ENCODE measurements at regions not wholly inside any gene's neighbourhood (a gene's known extent, or its start where the extent isn't known, plus 50 kb on each side); places are given as distances from the start of the nearest gene placed in this dataset.
A peak's percentile ranks its signal among the peaks of the same experiment; 100 is the strongest.

GRCh38 chr10:88023676-88024075, 160.3 kb downstream of the PTEN start:
- DNase-seq (ENCODE audit: low read depth): no peak

- DNase-seq (ENCODE audit: low read depth): no peak
These were observed 162.6 kb downstream of the PTEN start for GRCh38 chr10:88026031-88026430.

- no peak for DNase-seq (ENCODE audit: low read depth)
These were observed 164.1 kb downstream of the PTEN start for GRCh38 chr10:88027570-88027969.

- DNase-seq (ENCODE audit: low read depth): no peak
These were observed 164.6 kb downstream of the PTEN start for GRCh38 chr10:88028072-88028471.

DNA sequence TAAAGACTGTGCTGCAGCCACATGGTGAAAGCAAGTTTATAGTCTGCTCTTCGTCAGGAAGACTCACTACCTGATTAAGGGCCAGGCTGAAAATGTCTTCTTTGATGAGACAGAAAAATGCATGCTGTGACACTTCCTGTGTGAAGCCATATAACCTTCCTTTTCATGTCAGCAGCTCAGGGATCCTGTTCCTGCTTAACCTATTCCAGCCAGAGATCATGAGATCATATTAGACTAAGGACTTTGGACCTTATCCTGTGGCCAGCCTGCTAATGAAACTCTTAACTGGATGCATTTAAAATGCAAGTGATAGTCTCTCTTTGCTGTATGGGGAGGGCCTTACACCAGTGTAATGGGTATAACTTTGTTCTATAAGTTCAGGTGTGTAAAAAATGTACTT, 165.2 kb downstream of the PTEN start:
- no peak for DNase-seq (ENCODE audit: low read depth)

- DNase-seq (ENCODE audit: low read depth): peak; percentile 29
These were observed 169.1 kb downstream of the PTEN start for GRCh38 chr10:88032566-88032965.

DNA sequence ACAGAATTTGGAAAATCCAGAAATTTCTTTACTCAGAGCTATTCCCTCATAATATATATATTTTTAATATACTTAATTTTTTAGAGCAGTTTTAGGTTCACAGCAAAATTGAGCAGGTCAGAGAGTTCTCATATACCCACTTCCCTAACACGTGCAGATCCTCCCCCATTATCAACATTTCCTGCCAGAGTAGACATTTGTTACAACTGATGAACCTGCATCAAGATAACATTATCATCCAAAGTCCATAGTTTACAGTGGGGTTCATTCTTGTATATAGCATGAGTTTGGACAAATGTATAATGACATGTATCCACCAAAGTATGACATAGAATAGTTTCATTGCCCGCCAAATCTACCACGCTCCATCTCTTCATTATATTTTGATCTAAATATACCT, 170.0 kb downstream of the PTEN start:
- DNase-seq (ENCODE audit: low read depth): no peak

DNA sequence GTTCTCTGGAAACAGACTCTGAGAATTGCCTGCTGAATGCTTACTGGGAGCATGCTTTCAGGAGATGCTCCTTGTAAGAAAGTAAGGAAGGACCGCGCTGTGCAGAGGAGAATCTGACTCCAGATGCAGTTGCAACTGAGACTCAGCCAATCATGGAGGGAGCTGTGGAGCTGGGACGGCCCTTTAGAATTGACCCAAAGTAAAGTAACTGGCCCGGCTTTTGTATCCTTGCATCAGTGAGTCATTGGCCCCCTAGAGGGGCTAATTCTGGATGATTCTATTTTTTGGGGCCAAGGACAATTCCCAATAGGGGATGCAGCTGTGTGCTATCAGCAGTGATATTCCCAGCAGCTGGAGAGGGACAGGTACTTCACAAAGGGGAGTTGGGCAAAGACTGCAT, 170.4 kb downstream of the PTEN start:
- DNase-seq (ENCODE audit: low read depth): no peak

DNA sequence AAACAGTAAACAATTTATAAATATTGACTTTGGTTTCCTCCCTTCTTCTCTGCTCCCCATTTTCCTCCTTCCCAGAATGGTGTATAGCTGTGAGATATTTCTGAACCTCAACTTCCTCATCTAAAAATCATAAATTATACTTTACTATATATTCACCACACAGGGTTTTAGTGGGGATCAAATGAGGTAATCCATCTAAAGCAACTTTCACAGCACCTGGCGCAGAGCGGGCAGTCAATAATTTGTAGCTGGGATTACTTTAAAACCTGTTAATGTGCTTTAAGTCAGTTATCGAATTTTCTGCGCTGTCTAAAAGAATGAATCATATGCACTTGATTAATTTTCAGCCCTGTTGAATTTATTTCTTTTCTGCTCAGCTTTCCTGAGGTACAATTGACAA, 172.7 kb downstream of the PTEN start:
- no peak for DNase-seq (ENCODE audit: low read depth)

GRCh38 chr10:88037623-88038022, 174.2 kb downstream of the PTEN start:
- DNase-seq (ENCODE audit: low read depth): no peak

- DNase-seq (ENCODE audit: low read depth): no peak
These were observed 174.8 kb downstream of the PTEN start for GRCh38 chr10:88038268-88038667.

GRCh38 chr10:88039496-88040200, 176.2 kb downstream of the PTEN start:
- no peak for DNase-seq (ENCODE audit: low read depth)

DNA sequence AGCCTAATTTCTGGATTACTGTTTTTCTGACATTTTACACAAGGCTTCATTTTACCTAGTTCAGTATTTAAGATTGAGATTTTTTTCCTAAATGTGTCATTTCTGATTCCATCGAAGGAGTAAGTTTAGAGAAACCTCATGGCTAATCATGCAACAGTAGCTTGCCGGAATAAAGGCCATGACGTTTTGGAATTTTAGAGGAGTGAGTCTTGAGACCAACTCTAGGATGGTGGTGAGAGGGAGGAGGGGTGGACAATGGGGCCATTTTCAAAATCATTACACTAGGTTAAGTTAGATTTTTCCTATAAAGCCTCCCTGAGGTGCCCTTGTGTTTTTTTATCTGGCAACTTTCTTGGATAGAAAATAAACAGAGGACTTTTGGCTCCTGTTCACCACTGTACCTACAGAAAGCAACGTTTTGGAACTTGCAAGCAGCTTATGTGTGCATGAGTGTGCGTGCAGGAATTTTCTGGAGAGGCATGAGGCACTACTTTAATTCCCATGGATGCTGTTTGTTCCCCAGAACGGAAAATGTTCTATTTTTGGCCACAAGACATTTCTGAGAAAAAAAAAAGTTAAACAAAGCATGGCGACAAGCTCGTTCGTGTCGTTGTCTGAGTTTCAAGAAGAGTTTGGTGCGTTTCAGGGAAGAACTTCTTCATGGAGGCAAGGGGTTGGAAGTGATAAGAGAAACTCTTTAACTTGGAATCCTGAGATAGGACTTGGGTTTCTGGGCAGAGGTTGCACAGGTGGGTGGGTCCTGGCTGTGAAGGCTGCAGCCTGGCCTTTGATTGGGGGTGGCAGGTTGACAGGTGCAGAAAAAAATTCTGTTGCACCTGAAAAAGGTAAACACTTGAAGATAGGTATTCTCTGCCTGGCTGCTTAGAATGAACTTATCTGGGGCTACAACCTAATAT, 178.1 kb downstream of the PTEN start:
- DNase-seq (ENCODE audit: low read depth): no peak

- no peak for DNase-seq (ENCODE audit: low read depth)
These were observed 179.0 kb downstream of the PTEN start for GRCh38 chr10:88042160-88043100.

DNA sequence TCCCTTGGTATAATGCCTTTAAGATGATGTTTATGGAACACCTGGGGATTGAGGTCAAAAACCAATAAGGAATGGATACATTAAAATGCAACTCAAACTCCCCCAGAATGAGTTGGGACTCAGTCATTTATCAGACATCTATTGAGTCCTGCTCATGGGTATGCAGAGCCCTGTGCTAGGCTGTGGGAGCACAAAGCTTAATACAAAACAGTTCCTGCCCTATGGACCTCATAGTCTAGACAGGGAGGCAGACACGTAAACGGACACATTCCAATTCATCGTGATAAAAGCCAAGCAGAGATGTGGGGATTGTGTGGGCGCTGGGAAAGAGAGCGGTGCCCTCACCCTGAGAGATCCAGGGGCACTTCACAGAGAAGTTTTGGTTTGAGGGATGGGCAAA, 181.7 kb downstream of the PTEN start:
- no peak for DNase-seq (ENCODE audit: low read depth)

DNA sequence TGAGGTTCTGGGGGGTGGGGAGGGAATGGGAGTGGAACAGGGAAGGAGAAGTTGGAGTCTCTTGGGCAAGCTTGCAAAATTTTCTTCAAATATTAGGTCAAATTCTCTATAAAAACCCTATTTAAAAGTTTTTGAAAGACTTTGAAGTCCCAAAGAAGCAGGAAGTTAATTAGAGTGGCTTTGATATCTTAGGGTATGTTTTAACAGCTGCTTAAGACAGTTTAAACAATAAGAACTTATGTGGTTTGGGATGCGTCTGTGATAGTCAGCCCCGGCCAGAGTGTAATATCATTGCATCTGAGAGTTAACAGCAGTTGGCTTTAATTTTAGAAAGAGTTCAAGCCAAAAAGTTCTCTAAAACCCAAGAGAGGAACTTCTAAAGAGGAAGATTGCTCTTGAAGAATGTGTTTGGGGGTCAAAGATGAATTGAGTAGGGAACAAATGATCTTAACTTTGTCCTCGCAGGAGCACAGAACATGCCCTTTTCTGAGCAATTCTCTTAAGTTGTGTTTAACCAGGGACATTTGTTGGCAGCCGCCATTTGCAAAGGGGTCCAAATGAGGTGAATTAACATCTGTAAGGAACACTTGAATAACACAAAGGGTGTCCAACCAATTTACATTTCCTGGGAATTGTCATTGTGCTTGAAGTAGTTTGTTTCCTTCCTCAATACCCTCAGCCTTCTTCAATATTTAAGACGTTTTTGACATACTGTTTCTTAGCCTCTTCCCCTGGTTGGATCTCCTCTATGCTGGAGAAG, 182.4 kb downstream of the PTEN start:
- no peak for DNase-seq (ENCODE audit: low read depth)

GRCh38 chr10:88047579-88047978, 184.2 kb downstream of the PTEN start:
- DNase-seq (ENCODE audit: low read depth): no peak

DNA sequence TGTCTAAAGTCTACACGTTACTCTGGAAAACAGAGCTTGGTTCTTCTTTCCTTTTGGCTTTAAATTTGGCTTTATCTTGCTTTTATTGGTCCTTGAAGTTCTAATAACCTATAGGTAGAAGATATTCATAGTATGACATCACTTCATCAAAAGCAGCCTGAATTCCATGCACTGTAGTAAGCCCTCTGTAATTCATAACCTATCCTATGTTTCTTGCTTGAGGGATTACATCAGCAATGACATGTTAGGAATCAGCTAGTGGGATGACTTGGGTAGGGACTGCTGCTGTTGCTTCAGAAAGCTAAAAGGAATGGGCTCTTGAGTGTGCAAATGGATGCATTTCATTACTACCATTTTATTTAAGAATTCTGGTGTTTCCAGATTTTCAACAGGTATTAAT, 184.9 kb downstream of the PTEN start:
- no peak for DNase-seq (ENCODE audit: low read depth)

GRCh38 chr10:88049204-88049603, 185.8 kb downstream of the PTEN start:
- DNase-seq (ENCODE audit: low read depth): no peak

GRCh38 chr10:88057720-88058119, 194.3 kb downstream of the PTEN start:
- DNase-seq (ENCODE audit: low read depth): no peak

- DNase-seq (ENCODE audit: low read depth): no peak
These were observed 195.3 kb downstream of the PTEN start for GRCh38 chr10:88058750-88059149.

DNA sequence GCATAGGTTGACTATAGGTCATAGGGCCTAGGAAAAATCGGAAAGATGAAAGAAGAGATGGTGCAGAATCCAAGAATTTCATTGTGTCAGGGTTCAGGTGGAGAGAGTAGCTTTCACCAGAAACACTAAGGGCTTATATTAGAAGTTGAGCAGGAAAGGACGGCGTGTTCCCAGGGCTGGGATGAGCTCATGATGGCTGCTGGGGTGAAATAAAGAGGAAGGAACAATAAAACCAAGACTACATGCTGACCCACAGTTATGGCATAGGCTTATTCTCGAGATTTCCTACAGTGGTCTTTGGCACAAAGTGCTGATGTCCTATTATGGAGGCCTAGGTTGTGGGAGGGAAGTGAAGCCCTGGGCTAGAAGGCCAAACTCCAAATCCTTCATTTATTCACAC, 195.8 kb downstream of the PTEN start:
- DNase-seq (ENCODE audit: low read depth): no peak

Data from HS-27A (cell line).